Heart left ventricle (tissue), 16 donors: ENCODE measurements at regions not wholly inside any gene's neighbourhood (a gene's known extent, or its start where the extent isn't known, plus 50 kb on each side); places are given as distances from the start of the nearest gene placed in this dataset.

Experiments used
- ATAC-seq, 4 donors: fragments of 200-7000 bp; cut with Tn5 transposase; one replicate each; pipeline ENCODE4 v1.9.1; 2020 to 2022; ENCODE audit warnings: moderate library complexity in 4 of 4, mild to moderate bottlenecking in 3 of 4, moderate number of reproducible peaks in 1 of 4
- DNase-seq, 5 donors: peaks; one replicate each; pipeline ENCODE4 v3.0.0-alpha.2; 2020
- H3K27ac ChIP-seq, 12 donors: fragments of 200-600 bp; sonication (generic) in 4 of 12; one replicate each; pipeline versions ENCODE4 v1.5.0 to v1.8.0; 2016 to 2022; ENCODE audit warnings: mild to moderate bottlenecking in 2 of 12
- H3K27me3 ChIP-seq, 9 donors: fragments of 200-600 bp; sonication (generic) in 2 of 9; one replicate each; pipeline versions ENCODE4 v1.5.1 to v1.8.0; 2016 to 2022; ENCODE audit warnings: mild to moderate bottlenecking in 3 of 9
- H3K36me3 ChIP-seq, 9 donors: fragments of 200-600 bp; sonication (generic) in 2 of 9; one replicate each; pipeline versions ENCODE4 v1.5.0 to v1.8.0; 2018 to 2022; ENCODE audit warnings: mild to moderate bottlenecking in 2 of 9
- H3K4me1 ChIP-seq, 12 donors: fragments of 200-600 bp; sonication (generic) in 4 of 12; one replicate each; pipeline versions ENCODE4 v1.5.0 to v1.8.0; 2016 to 2022; ENCODE audit warnings: mild to moderate bottlenecking in 3 of 12
- H3K4me3 ChIP-seq, 12 donors: fragments of 200-600 bp; sonication (generic) in 4 of 12; one replicate each; pipeline versions ENCODE4 v1.5.0 to v1.8.0; 2017 to 2022; ENCODE audit warnings: mild to moderate bottlenecking in 9 of 12, moderate library complexity in 4 of 12
- H3K9me3 ChIP-seq, 12 donors: fragments of 200-600 bp; sonication (generic) in 4 of 12; one replicate each; pipeline versions ENCODE4 v1.5.0 to v1.8.0; 2016 to 2022; ENCODE audit warnings: mild to moderate bottlenecking in 1 of 12
- POLR2A ChIP-seq, 2 donors: fragments of 450-650 bp; IDR thresholded peaks; one replicate each; pipeline ENCODE4 v1.6.1; 2017; ENCODE audit warnings: antibody characterized with exemption in 2 of 2, mild to moderate bottlenecking in 2 of 2, moderate library complexity in 2 of 2
- WGBS, 4 donors: extraction: QIAGEN DNeasy Blood & Tissue Kit in 2 of 4; methylation state at CpG; one replicate each; pipeline versions ENCODE4 v1.1.5 to v1.1.7; 2013 to 2018; 5-methylcytosine and 5-hydroxymethylcytosine counted together
- intact Hi-C, 10 donors: fragments of 100-400 bp; cut with DNase I; formaldehyde crosslinking; loops; one replicate each; pipeline versions ENCODE4 v1.11.1 to v1.14.2; 2022
- TF ChIP-seq, protein P1 (sequence below), 12 donors: fragments of 200-600 bp; sonication (generic) in 4 of 12; IDR thresholded peaks; one replicate each; pipeline versions ENCODE4 v1.5.0 to v1.8.0; 2018 to 2022; ENCODE audit warnings: antibody characterized with exemption in 12 of 12, mild to moderate bottlenecking in 5 of 12
- donor health status: ischemic (EF 13 %, LVEDD 7.1; RV severe dilation, severe dysfunction).
- donor health status: healthy with polysubstance abuse.
- donor health status: DM: no; HTN: yes; CAD: no.
- donor health status: DM: no; HTN: no; CAD: no.
- donor health status: ischemic (EF 25% LVEDD 6.9; RV normal size, moderate dysfunction).
- donor health status: ischemic (EF 25% LVEDD 5.7; RV mildly dilated, moderate dysfunction).
- donor health status: healthy.
- donor health status: DM: yes; HTN: yes; CAD: no.
- donor health status: ischemic (EF 35%, LVEDD 5.7; RV mildly dilated, moderate dysfunction).
- donor health status: nonischemic (EF 11% LVEDD 7.7; RV severe dilation, severe dysfunction).
- donor health status: DM: yes; HTN: yes; CAD: no.
- donor health status: PGD.
- donor health status: ischemic (EF 29% LVEDD 5.4; RV normal size, mild dysfunction).
- donor health status: nonischemic (EF 23%, LVEDD 6.1; RV moderate dilation, normal function).

DNA sequence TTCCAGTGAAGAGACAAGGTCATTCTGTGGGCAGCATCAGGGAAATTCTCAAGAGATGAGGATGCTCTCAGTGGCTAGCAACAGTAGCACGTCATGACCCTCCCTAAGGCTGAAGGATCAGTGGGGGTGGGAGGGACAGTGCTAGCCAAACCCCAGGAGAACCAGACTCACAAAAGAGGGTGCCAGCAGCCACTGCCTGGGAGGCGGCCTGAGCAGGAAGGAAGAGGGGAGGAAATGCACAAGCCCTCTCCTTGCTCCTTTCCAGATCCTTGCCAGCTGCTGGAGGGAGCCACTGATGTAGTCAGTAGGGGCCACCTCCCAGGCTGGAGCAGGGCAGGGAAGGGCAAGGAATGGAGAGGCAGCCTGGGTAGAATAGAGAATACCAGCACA lies 302.7 kb downstream of the RPS24 start:
- ATAC-seq (peak in 2 of 4 donors; percentile 13 to 24), DNase-seq (peak in 2 of 5 donors; percentile 9 to 29)
- TF ChIP-seq, protein P1, sequence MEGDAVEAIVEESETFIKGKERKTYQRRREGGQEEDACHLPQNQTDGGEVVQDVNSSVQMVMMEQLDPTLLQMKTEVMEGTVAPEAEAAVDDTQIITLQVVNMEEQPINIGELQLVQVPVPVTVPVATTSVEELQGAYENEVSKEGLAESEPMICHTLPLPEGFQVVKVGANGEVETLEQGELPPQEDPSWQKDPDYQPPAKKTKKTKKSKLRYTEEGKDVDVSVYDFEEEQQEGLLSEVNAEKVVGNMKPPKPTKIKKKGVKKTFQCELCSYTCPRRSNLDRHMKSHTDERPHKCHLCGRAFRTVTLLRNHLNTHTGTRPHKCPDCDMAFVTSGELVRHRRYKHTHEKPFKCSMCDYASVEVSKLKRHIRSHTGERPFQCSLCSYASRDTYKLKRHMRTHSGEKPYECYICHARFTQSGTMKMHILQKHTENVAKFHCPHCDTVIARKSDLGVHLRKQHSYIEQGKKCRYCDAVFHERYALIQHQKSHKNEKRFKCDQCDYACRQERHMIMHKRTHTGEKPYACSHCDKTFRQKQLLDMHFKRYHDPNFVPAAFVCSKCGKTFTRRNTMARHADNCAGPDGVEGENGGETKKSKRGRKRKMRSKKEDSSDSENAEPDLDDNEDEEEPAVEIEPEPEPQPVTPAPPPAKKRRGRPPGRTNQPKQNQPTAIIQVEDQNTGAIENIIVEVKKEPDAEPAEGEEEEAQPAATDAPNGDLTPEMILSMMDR (IDR thresholded peaks at IDR 0.05): no peak
- no peak for TF ChIP-seq POLR2A (IDR thresholded peaks at IDR 0.05)
- 39 to 74% (median 49%) methylated on average over 2 of the region's 2 CpGs for WGBS, 4 donors
- no peak overlapping the region for H3K4me3 ChIP-seq
- H3K27ac ChIP-seq: peak overlapping the region in 7 of 12 donors; percentile 3 to 61 (median 48)
- H3K36me3 ChIP-seq: no peaks in the 10 kb centered on the region
- intact Hi-C loops: no loop called here
- H3K4me1 ChIP-seq: peaks cover 0 to 25% (median 8%) of the 10 kb centered on the region in 12 donors
- H3K9me3 ChIP-seq: no peaks in the 10 kb centered on the region
- H3K27me3 ChIP-seq: no peaks in the 10 kb centered on the region

DNA sequence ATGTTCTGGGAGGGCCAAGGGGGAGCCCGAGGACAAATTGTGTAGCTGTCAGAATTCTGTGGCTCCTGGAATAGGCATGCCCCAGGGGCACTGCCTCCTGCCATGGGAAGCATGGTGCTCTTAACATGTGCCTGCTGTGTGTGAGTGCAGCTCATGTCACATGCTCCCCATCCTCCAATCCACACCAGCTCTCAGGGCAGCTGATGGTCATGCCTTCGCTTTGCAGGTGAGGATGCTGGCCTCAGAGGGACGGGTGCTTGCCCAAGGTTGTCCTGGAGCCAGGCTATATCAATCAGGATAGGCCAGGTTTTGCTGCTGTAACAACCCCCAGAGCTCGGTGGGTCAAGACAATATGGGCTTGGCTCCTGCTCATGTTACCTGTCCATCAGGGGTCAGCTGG lies 303.4 kb downstream of the RPS24 start:
- Histone ChIP-seq H3K4me3 (no peak overlapping the region), H3K27me3 (no peaks in the 10 kb centered on the region), H3K27ac (peak overlapping the region in 2 of 12 donors; percentile 46 to 54), H3K36me3 (no peaks in the 10 kb centered on the region), H3K4me1 (peaks cover 0 to 24% (median 8%) of the 10 kb centered on the region in 12 donors), H3K9me3 (no peaks in the 10 kb centered on the region)
- 73 to 96% (median 79%) methylated on average over 4 of the region's 4 CpGs for WGBS, 4 donors
- DNase-seq: peak in 1 of 5 donors; percentile 1
- intact Hi-C loops: no loop called here
- TF ChIP-seq, protein P1 (IDR thresholded peaks at IDR 0.05): no peak
- TF ChIP-seq POLR2A (IDR thresholded peaks at IDR 0.05): no peak
- no peak for ATAC-seq

GRCh38 chr10:78337646-78338391 lies 304.2 kb downstream of the RPS24 start:
- intact Hi-C loops: no loop called here
- ATAC-seq (no peak), DNase-seq (peak in 1 of 5 donors; percentile 4)
- no peaks in the 10 kb centered on the region for H3K27me3 ChIP-seq
- no peaks in the 10 kb centered on the region for H3K36me3 ChIP-seq
- peaks cover 0 to 20% (median 8%) of the 10 kb centered on the region in 12 donors for H3K4me1 ChIP-seq
- no peak overlapping the region for H3K27ac ChIP-seq
- WGBS, 4 donors: 84 to 96% (median 91%) methylated on average over 9 to 10 of the region's 10 CpGs
- H3K4me3 ChIP-seq: no peak overlapping the region
- no peaks in the 10 kb centered on the region for H3K9me3 ChIP-seq
- no peak for TF ChIP-seq POLR2A (IDR thresholded peaks at IDR 0.05)
- TF ChIP-seq, protein P1 (IDR thresholded peaks at IDR 0.05): no peak

DNA sequence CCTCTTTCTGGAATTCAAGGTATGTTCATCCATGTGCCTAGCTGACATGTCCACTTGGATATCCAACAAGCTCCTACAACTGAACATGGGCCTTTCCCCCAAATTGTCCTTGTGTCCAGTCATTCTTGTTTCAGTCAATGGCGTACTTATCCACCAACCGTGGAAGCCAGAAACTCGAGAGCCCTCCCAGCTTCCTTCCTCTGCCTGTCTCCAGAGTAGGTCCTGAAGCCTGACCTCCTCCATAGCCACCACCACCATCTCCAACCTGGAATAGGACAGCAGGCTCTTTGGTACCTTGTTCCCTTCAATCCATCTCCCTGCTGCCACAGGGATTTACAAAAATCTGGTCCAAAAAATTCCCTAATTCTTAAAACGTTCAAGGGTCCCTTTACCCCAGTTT lies 305.1 kb downstream of the RPS24 start:
- TF ChIP-seq POLR2A (IDR thresholded peaks at IDR 0.05): no peak
- TF ChIP-seq, protein P1 (IDR thresholded peaks at IDR 0.05): no peak
- Histone ChIP-seq H3K9me3 (no peaks in the 10 kb centered on the region), H3K27me3 (no peaks in the 10 kb centered on the region), H3K4me3 (no peak overlapping the region), H3K27ac (no peak overlapping the region), H3K4me1 (peaks cover 0 to 20% (median 8%) of the 10 kb centered on the region in 12 donors), H3K36me3 (no peaks in the 10 kb centered on the region)
- intact Hi-C loops: no loop called here
- WGBS, 4 donors: 77 to 85% (median 83%) methylated on average over 4 of the region's 4 CpGs
- DNase-seq (no peak), ATAC-seq (no peak)
